ENCODE measurements at regions not wholly inside any gene's neighbourhood (a gene's known extent, or its start where the extent isn't known, plus 50 kb on each side); places are given as distances from the start of the nearest gene placed in this dataset.

DNA sequence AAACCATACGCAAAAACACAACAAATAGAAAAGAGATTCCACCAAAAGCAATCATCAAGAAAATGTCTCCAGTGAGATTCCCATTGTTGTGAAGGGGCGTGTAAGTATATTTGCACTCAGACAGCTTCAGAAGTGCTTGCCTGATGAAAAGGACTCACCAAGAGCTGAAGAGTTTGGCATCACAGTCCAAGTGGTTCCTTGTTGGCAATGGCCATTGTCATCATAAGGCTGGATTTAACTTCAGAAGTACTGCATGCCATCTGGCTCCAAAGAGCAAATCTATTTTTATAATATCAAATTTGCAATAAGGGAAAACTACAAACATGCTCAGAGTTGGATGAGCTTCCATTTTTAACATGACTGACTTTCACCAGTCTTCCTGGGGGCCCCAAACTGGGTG is 505.3 kb upstream of the NR2F2 start:
- no peak for DNase-seq

DNA sequence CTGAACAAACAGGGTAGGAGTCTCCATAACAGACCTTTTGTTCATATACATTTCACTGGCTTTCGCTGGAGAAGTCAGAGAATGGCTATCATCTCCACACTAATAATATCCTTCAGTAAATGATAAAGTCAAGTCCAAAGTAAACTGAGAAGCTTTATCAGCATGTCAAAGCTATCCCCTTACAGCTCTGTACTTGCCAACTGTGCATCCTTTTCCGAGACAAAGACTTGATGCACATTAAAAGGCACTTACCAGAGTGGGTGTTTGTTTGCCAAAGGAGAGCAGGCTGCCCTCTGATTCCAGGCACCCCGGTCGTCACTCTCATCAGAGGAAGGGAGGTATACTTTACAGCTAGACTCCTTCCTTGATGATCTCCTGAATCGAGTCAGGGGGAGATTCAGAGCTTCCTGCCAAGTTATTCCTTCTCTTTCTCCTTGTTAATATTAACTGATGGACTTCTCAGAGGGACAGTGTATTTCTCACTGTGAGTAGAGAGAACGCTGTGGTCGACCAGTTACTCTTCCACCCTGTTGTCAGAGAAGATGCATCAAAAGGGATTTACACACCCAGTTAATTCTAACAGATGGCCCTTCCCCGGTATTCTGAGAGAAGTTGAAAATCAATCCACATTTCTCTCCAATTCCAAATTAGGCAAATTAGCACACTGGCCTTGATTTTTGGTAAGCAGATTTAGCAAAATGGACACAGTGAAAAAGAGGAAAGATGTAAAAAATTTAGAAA is 504.7 kb upstream of the NR2F2 start:
- no peak for DNase-seq

DNA sequence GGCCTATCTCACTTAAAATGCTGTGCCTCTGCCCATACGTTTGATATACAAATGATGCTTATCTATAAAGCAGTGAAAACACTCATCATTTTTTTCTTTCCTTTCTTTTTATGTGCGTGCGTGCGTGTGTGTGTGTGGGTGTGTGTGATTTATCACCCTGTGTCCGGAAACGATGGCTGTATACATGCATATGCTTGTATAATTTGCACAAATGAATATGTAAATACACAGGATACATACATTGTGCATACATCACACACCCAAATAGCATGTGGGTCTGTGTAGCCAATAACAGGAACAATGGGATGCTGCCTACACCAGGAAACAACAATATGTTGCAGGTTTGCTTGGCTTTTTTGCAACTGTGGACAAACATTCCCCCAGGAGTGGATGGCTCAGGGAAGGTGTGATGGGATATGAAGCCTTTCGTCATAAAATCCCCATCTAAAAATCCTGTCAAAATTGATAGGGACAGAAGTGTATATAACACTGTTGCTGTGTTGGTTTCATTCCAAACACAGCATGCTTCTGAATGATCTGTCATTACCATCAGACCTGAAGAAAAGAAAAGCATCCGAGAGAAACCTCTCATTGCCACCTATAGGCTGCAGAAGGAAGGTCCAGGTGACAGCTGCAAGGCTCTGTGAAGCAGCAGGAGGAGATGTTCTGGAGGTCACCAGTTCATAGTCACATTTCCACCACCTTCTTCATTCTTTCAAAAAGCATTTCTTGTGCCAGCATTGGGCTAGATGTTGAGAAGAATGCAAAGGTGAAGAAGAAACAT is 503.9 kb upstream of the NR2F2 start:
- no peak for DNase-seq

DNA sequence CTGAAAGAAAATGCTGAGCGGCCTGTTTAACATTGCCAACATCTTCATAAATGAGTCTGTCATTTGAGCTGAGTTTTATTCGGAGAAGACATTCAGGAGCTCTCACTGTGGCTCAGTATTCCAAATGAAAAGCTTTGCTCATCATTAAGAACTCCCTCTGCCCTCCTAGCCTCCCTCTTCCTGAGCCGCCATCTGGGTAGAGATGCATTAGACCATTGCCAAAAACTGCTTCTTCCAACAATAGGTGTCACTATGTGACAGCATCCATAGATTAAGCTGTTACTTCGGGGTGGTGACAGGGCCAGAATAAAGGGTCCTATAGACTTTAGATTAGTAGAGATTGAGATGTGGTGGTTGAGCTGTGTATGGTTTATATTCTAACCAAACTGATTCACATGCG is 501.4 kb upstream of the NR2F2 start:
- DNase-seq: no peak

DNA sequence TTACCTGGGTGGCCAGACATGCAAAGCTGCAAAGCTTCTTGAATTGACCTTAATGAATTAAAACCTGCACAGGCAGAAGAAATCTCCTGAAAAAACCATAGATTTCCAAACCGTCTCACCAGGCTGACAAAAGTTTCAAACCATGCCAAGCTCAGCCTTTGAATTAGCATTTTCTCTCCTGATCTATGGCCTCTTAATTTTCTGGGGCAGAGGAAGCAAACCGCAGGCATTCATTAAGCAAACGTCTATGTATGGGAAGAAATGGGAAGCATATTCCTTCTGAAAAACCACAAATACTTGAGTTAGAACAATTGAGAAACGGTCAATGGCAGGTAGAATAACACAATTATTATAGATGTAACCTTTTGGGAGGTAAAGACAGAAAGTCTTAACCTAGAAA is 500.2 kb upstream of the NR2F2 start:
- no peak for DNase-seq

DNA sequence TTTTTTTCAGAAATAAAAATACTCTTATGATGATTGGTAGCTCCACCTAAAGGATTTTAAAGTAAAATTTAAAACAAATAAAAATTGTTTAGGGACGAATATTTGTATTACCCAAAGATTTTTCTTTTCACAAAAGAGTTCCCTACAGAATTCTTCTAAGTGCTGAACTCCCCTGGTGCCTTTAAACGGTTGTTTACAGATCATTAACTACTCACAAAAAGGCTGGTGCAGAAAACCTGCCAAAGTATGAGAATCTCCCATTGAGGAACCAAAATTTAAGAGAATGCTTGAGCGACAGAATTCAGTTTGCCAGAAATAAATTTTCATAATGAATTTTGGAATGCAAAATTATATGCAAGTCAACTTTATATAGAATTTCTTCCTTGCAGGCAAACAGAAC is 497.8 kb upstream of the NR2F2 start:
- no peak for DNase-seq

DNA sequence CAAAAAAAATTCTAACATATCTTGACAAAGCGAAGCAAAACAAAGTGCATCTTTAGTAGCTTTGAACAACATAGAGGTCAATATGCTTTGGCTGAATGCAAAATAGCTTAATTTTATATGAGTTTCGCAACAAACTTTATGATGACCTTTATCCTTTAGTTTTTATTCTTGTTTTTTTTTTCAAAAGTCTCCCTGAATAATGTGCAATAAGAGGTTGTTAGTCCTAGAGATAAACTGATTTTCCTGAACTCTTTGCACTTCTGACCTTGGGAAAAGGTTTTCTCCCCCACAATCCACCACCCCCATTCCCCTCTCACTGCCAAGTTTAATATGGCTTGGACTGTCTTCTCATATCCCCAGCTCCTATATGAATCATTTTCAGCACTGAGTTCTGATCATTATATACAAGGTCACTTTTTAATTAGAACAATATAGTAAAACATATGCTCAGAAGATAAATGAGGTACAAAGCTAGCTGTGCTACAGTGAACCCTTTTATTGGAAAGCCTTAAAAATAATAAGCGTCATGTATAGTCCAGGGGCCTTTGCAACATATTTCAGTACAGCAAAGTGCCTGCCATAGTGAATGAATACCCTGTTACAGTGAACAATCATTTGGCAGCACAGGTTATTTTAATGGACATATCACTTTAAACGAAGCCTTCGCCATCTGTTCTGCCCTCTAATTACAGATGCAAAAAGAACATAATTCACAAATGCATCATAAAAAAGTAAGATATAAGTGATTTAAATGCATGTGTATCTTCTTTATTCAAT is 496.3 kb upstream of the NR2F2 start:
- DNase-seq: no peak

DNA sequence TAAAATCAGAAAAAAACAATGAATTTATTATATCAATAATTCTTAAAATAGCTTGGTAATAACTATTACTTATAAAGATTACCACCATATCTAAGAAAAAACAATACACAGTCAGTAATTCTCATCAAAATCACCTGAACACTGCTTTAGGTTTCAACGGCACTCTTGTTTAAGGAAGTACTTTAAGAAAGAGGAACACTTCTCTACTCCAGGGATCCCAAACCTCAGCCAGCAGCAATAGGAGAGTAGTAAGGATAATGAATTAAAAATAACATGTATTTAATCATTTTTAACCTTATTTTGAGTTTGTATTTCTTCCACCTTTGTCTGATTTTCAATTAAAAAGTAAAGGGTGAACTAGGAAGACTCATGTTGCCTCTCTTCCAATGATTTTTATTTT is 494.0 kb upstream of the NR2F2 start:
- no peak for DNase-seq

DNA sequence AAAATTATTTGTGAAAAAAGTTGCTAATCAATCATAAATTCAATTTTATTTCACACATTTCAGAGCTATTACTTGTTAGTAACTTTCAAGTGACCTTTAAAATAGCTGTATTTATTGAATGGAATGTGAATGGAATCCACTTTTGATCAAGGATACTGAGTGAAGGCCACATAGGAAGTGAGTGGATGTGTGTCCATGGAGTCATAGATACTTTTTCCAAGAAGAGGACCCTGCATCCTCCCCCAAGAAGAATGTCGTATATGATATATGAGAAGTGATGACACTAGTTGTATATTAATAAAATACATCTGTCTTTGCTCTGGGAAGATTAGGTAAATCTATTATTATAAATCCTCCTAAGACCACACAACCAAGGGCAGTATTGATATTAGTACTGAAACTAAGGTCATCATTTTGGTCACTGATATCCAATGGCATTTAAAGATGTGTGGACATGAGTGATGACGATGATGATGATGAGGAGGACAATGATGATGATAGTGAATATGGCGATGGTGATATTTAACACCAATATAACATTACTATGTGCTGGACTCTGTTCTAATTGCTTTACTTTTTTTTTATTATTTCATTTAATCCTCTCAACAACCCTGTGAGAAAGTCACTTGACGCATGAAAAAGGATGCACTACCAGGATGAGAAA is 493.0 kb upstream of the NR2F2 start:
- no peak for DNase-seq

DNA sequence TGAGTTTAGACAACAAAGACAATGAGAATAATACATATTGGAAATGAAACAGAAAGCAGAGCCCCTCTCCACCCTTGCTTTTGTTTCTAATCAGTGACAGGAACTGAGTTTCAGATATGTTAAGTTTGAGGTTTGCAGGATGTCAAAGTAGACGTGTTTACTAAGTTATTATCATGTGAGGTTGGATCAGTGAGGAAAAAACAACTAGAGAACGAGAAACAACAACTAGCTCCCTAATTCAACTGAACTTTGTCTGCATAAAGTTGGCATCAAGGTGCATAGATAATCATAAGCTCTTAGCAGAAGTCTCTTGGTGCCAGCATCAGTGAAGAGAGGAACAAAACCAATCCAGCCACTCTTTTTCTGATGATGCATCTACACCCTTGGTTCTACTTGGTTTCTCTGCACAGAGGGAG is 491.1 kb upstream of the NR2F2 start:
- no peak for DNase-seq

DNA sequence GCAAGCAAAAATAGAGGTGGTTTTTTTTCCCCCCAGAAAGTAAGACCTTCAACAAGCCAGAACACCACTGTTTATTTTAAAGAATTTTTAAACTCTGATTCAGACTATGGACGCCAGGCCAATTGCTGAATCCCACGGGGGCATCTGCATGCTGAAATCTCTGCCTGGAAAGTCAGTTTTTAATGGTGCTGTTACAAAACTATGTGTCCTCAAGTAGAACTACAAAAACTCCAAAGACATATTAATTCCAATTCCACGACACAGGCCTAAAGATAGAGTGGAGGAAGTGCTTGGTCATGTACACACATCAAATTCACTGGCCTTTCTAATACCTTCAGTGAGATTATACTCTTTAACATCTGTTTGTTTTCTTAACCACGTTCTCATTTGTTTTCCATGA is 490.5 kb upstream of the NR2F2 start:
- no peak for DNase-seq

DNA sequence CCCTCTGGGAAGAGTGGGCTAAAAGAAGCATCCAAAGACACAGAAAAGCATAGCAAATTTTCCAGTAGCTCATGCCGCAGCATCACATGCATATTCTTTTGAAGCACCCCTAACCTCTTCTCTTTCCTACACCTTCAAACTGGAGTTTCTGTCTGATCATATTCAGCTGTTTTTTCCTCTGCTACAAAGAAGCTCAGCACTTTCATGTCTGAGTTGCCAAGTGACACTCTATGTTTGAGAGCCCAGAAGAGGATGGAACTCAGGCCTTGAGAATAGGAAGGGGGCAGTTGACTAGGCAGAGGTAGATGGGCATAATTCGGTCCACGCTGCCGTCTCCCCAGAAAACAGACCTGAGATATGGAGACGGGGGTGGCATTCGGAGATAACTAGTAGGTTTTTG is 489.6 kb upstream of the NR2F2 start:
- no peak for DNase-seq

DNA sequence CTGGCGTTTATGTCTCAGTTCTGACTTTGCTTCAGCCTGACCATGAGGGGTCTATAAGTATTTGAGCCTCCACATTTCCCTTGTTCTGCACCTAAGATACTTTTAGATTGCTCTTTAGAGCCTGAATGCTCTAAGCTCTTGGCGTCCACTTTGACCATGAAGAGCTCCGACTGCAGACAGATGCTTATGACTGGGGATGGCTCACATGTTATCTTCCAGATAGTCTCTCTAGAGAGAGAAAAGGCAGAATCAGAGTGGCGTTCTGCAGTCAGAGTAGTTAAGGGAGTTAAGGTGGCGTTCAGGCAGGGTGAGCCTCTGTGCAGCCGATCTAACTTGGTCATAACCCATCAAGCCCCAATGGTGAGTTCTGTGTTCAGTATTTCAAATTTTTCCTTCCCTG is 487.9 kb upstream of the NR2F2 start:
- DNase-seq: no peak

DNA sequence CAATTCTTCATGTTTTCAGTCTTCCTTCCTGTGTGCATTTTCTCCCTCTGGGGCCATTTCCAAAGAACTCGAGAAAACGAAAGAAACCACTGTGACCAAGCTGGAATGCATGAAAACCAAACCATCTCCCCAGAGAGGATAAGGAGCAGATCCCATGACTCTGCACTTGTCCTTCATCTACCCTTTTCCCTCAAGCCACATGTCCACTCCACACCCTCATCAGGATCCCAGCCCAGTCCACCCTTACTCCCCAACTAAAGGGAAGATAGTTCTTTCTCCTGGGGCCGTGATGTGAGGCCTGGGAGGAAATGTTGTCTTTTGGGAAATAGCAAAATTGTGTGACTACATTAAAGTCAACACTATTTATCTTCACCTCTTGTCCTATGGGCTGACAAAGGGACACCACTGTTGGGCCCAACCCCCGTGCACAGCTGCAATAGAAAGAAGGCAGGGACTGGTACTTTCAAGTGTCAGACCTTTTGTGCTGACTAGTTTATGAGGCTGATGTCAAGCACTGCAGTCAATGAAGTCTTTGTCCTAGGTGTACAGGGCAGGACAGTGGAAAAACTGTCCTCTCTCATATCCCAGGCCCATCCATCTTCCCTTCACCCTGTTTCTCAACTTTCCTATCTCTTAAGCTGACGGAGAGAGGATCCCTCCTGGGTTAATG is 487.1 kb upstream of the NR2F2 start:
- DNase-seq: no peak

DNA sequence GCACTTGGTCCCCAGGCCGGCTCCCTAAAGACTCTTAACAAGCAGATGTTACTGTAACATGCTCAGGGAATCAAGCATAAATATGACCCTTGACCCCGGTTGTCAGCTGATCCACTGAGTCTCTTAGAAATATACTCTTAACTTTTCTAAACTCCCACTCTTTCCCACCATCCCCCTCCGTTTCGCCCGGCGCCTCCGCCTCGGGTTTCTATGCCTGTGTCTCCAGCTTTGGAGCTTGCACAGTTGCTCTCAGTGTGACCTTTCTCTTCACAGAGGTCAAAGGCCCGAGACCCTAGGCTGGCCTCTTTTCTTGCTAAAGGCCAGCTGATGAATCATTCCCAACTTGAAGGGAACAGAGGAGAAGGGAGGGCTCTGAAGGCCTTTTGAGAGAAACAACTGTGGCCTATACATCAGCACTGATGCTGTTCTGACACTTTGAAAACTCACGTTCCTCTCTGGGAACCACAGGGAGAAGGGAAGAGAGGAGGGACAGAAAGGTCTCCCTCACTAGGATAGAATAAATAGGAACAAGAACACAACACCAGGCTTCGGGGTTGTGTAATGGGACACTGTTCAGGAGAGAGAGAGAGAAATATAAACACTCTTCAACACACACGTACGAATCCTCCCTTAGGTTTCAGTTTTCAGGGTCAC is 484.5 kb upstream of the NR2F2 start:
- DNase-seq: no peak

DNA sequence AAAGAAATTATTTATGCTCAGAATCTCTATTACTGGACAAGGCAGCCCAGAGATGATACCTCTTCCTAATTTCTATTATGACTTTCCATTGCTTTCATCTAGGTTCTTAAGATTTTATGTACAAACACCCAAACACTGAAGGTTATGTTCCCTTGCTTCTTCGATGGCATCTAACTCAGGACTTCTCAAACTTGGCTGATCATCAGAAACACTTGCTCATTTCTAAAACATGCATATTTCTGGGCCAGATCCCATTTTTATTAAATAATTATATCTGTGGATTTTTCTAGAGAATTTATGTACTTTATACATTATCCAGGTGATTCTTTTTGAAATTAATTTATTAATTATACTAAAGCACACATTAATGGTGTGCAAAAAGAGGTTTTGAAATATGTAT is 482.4 kb upstream of the NR2F2 start:
- no peak for DNase-seq

DNA sequence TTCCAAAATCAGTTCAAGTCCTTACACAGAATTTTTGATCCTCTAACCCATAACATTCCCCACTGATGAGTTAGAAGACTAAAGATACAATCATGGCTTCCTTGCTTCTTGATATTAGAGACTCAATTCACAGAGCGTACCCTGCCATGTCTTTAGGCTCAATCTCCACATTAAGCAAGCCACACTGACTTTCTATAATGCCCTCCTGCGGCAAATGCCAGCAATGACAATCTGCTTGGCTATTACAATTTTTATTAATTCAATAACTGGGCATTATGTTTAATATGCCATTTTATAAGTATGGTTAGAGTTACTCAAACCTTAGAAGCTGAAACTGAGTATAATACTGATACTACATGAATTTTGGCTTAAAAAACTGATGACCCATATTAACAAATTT is 479.7 kb upstream of the NR2F2 start:
- DNase-seq: no peak

DNA sequence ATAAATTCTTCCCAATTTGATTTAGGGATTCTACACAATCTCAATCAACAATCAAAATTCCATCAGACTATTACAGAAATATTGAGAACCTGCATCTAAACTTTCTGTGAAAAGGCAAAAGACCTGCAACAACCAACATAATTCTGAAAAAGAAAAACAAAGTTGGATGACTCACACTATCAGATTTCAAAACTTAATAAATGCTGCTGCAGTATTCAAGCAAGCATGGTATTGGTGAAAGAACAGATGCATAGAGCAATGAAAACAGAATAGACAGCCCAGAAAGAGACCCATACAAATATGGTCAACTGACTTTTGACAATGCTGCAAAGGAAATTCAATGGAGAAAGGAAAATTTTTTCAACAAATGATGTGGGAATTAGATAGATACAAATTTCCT is 477.1 kb upstream of the NR2F2 start:
- no peak for DNase-seq

DNA sequence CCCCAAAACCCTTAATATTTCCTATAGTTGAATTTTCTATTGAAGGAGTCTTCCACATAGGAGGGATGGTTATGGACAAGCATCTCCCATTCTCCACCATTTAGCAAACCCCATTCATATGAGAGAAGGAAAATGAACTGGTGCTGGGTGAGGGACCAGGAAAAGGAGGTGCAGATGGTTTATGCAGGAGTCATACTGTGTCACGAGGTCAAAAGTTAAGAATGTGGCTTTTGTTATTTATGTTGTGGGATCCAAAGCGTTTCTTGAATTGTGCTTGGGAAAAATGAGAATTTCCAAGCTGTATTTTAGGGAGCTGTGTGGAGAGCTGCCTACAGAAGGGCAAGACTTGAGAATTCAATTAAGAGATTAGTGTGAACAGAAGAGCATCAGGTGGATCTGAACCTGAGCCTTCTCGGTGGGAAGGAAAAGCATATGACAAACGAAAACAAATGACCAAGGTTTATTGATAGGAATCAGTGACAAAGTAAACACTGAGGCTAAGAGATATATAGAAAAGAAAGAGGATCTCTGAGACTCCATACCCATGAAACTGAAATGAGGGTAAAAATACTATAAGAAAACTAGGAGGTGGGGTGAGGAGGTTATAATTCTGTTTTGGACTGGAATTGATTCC is 473.3 kb upstream of the NR2F2 start:
- no peak for DNase-seq

DNA sequence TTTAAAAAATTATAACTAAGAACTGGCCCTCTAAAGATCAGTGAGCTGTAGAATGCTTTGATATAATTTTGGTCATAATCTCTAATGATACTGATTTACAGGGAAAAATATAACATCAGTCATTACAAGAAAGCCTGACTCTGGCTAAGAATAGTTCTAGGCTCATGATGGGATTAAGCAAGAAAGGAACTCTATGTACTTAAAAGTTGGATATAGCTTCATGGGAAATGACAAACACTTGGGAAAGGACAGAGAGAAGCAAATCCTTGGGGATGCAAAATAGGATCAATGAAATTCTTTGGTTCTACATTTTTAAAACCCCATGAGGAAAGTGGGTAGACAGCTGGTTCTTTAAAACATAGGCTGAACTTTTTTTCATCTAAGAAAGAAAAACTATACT is 472.7 kb upstream of the NR2F2 start:
- no peak for DNase-seq

DNA sequence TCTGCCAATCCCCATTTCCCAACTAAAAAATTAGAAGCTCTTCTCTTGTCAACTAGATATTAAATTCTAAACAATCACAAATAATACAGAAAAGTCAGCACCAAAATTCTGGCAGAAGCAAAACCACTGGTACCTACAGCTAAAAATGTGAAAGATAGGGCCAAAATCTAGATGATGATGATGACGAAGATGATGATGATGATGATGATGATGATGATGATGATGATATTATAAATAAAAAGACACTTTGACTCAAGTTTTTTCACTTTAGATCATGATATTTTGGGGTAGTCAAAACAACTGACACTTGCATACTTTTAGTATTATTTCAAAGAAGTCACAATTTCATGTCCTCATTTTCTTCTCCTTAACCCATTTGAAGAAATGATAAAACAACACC is 470.1 kb upstream of the NR2F2 start:
- no peak for DNase-seq

DNA sequence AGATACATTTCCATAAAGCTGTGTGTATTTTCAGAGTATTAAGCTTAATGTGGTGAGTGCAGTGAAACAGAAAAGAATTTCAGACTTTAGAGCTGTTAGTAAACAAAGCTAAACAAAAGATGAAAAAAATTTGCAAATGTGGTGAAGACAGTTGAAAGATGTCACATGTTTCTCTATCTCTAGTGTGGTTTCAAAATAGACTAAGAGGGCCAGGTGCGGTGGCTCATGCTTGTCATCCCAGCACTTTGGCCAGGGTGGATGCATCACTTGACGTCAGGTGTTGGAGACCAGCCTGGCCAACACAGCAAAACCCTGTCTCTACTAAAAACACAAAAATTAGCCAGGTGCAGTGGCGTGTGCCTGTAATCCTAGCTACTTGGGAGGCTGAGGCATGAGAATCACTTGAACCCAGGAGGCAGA is 466.0 kb upstream of the NR2F2 start:
- no peak for DNase-seq
